Esophagus (tissue), 2 donors: ENCODE measurements at regions not wholly inside any gene's neighbourhood (a gene's known extent, or its start where the extent isn't known, plus 50 kb on each side); places are given as distances from the start of the nearest gene placed in this dataset.

Experiments
- H3K27ac ChIP-seq, 2 donors: one replicate each; pipeline ENCODE4 v1.5.1; 2013; ENCODE audit warnings: low read depth in 2 of 2, mild to moderate bottlenecking in 2 of 2, inconsistent platforms in 1 of 2, low read length in 1 of 2, moderate library complexity in 1 of 2
- H3K27me3 ChIP-seq, 2 donors: one replicate each; pipeline ENCODE4 v1.6.1; 2013; ENCODE audit warnings: low read length in 2 of 2, control low read depth in 1 of 2, mild to moderate bottlenecking in 1 of 2; ENCODE audit not compliant: insufficient read depth in 2 of 2, control insufficient read depth in 1 of 2
- H3K36me3 ChIP-seq, 2 donors: one replicate each; pipeline ENCODE4 v1.6.1; 2013; ENCODE audit warnings: low read length in 1 of 2; ENCODE audit not compliant: control insufficient read depth in 2 of 2, insufficient read depth in 2 of 2
- H3K4me1 ChIP-seq, 2 donors: one replicate each; pipeline ENCODE4 v1.6.1; 2013; ENCODE audit warnings: low read length in 1 of 2; ENCODE audit not compliant: control insufficient read depth in 2 of 2, insufficient read depth in 2 of 2
- H3K4me3 ChIP-seq, 2 donors: one replicate each; pipeline ENCODE4 v1.5.1; 2013; ENCODE audit warnings: low read length in 2 of 2, mild to moderate bottlenecking in 2 of 2, low read depth in 1 of 2, moderate library complexity in 1 of 2
- H3K9me3 ChIP-seq, 2 donors: one replicate each; pipeline ENCODE4 v1.6.1; 2013; ENCODE audit warnings: mild to moderate bottlenecking in 2 of 2, low read depth in 1 of 2, low read length in 1 of 2, moderate library complexity in 1 of 2; ENCODE audit not compliant: control insufficient read depth in 2 of 2, insufficient read depth in 1 of 2
- WGBS, 2 donors: extraction: QIAGEN DNeasy Blood & Tissue Kit; methylation state at CpG; one replicate each; pipeline ENCODE4 v1.1.7; 2013; 5-methylcytosine and 5-hydroxymethylcytosine counted together
- donor health status: healthy with polysubstance abuse.
- donor health status: Bipolar disorder and iron deficiency.

GRCh38 chr4:178671766-178672165 is 1229.5 kb upstream of the AGA start:
- WGBS, 2 donors = 79 to 85% methylated on average over 4 of the region's 4 CpGs
- H3K36me3 ChIP-seq = no peaks in the 10 kb centered on the region
- H3K27ac ChIP-seq = no peak overlapping the region
- no peaks in the 10 kb centered on the region for H3K4me1 ChIP-seq
- no peaks in the 10 kb centered on the region for H3K9me3 ChIP-seq
- no peaks in the 10 kb centered on the region for H3K27me3 ChIP-seq
- no peak overlapping the region for H3K4me3 ChIP-seq

GRCh38 chr4:178672512-178672911 is 1230.3 kb upstream of the AGA start:
- Histone ChIP-seq H3K36me3 (no peaks in the 10 kb centered on the region), H3K27me3 (no peaks in the 10 kb centered on the region), H3K4me1 (no peaks in the 10 kb centered on the region), H3K9me3 (no peaks in the 10 kb centered on the region), H3K27ac (no peak overlapping the region), H3K4me3 (no peak overlapping the region)
- 51 to 56% methylated on average over 1 of the region's 1 CpG for WGBS, 2 donors

DNA sequence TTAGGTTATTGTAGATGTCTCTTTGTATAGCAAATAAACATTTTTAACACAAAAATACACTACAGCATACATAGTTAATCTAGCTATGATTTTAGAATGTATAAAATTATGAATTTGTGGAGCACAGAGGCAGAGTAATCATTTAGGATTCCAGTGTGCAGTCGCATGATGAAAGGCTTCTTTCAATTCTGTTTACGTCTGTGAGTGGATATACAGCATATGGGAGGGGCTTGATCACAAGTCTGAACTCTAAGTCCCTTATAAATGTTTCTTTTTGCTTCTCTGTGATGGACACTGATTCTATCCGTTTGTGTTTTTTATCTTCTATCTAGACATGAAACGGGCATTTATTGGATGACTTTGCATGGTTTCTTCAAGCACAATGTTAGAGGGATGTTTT is 1239.6 kb upstream of the AGA start:
- 51 to 56% methylated on average over 4 of the region's 4 CpGs for WGBS, 2 donors
- H3K4me3 ChIP-seq = no peak overlapping the region
- H3K36me3 ChIP-seq = no peaks in the 10 kb centered on the region
- H3K27me3 ChIP-seq = no peaks in the 10 kb centered on the region
- no peaks in the 10 kb centered on the region for H3K4me1 ChIP-seq
- no peak overlapping the region for H3K27ac ChIP-seq
- H3K9me3 ChIP-seq = no peaks in the 10 kb centered on the region

DNA sequence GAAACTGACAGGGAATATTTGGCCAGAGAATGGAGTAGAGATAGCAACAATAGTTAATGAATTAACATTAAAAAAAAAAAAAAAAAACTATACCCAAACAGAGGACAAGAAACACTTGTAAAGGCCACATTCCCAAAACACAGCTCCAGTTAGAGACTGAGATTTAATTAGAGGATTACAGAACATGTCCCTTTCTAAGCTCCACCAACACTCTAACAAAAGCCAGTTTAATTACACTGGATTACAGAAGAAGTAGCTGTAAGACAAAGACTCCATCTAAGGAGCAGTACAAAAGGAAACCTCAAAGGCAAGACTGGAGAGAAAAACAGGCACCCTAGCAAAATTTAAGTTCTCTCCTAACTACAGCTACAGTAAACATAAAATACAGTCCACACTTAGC is 1247.7 kb upstream of the AGA start:
- no peak overlapping the region for H3K27ac ChIP-seq
- H3K27me3 ChIP-seq = no peaks in the 10 kb centered on the region
- H3K4me3 ChIP-seq = no peak overlapping the region
- H3K36me3 ChIP-seq = no peaks in the 10 kb centered on the region
- H3K9me3 ChIP-seq = no peaks in the 10 kb centered on the region
- H3K4me1 ChIP-seq = no peaks in the 10 kb centered on the region

DNA sequence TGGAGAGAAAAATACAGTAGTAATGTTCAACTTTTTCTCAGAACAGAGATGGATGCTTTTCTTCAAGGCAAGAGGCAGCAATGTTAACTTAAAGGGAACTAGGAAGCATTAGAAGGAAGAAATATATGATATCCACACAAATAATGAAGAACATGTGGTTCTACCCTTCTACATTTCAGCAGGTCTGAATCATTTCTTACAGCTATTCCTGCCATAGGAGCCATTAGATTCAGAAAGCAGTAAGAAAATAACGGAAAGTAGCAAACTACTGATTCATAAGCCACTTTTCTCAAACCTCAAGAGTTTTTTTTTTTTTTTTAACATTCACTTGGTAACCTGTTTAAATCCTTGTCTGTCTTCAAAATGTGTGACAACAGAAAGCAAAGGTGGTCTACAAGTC is 1251.6 kb upstream of the AGA start:
- Histone ChIP-seq H3K4me1 (no peaks in the 10 kb centered on the region), H3K27me3 (no peaks in the 10 kb centered on the region)
- 85 to 87% methylated on average over 1 of the region's 1 CpG for WGBS, 2 donors

DNA sequence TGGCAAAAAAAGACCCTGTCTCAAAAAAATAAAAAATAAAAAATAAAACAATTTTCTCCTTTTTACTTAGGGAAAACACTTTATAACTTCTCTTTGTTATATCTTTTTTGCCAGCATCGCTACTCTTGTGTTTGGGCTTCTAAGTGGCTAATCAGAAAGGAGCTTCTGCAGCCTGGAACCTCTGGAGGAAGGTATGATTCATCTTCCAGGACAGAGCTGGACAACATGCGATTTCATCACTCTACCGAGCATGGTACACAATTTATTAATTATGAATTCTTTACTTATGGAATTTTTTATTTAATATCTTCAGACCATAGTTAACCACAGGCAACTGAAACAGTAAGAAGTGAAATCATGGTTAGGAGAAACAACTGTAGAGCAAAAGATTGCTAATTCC is 1254.3 kb upstream of the AGA start:
- no peak overlapping the region for H3K4me3 ChIP-seq
- H3K36me3 ChIP-seq = no peaks in the 10 kb centered on the region
- H3K4me1 ChIP-seq = no peaks in the 10 kb centered on the region
- no peaks in the 10 kb centered on the region for H3K27me3 ChIP-seq
- 85 to 86% methylated on average over 3 of the region's 3 CpGs for WGBS, 2 donors
- no peak overlapping the region for H3K27ac ChIP-seq
- peaks cover 0 to 2% of the 10 kb centered on the region in 2 donors for H3K9me3 ChIP-seq

More for the DNA sequence above, 1251.6 kb upstream of the AGA start:
- no peaks in the 10 kb centered on the region for H3K9me3 ChIP-seq
- no peaks in the 10 kb centered on the region for H3K36me3 ChIP-seq
- H3K27ac ChIP-seq = no peak overlapping the region
- no peak overlapping the region for H3K4me3 ChIP-seq

DNA sequence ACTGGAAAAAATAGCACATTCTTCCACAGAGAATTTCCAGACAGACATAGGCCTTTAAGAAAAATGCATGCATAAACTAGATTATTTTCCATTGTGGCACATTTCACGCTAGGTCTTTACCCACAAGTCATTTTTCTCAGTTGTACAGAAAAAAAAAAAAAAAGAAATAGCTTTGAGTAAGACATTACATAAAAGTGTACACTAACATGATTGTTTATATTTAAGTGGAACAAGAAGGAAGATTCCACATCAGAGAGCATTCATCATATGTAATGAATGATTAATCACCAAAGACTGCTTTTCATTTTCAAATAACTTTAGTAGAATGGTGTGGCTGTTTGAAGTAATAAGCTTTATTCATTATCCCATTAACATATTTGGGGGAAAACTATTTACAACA is 1270.2 kb upstream of the AGA start:
- Histone ChIP-seq H3K27me3 (no peaks in the 10 kb centered on the region), H3K27ac (no peak overlapping the region), H3K4me3 (no peak overlapping the region), H3K4me1 (no peaks in the 10 kb centered on the region), H3K9me3 (peaks cover 0 to 4% of the 10 kb centered on the region in 2 donors), H3K36me3 (no peaks in the 10 kb centered on the region)
- WGBS, 2 donors = 67 to 70% methylated on average over 1 of the region's 1 CpG

- Histone ChIP-seq H3K36me3 (no peaks in the 10 kb centered on the region), H3K27ac (no peak overlapping the region), H3K9me3 (peaks cover 0 to 2% of the 10 kb centered on the region in 2 donors), H3K4me1 (no peaks in the 10 kb centered on the region), H3K4me3 (no peak overlapping the region), H3K27me3 (no peaks in the 10 kb centered on the region)
- WGBS, 2 donors = 82 to 84% methylated on average over 4 of the region's 4 CpGs
These were observed 1295.8 kb upstream of the AGA start for GRCh38 chr4:178738026-178738425.

GRCh38 chr4:178745203-178745602 is 1303.0 kb upstream of the AGA start:
- no peak overlapping the region for H3K4me3 ChIP-seq
- peaks cover 0 to 2% of the 10 kb centered on the region in 2 donors for H3K9me3 ChIP-seq
- H3K4me1 ChIP-seq = no peaks in the 10 kb centered on the region
- WGBS, 2 donors = 93 to 96% methylated on average over 1 of the region's 1 CpG
- H3K27ac ChIP-seq = no peak overlapping the region
- no peaks in the 10 kb centered on the region for H3K36me3 ChIP-seq
- no peaks in the 10 kb centered on the region for H3K27me3 ChIP-seq

DNA sequence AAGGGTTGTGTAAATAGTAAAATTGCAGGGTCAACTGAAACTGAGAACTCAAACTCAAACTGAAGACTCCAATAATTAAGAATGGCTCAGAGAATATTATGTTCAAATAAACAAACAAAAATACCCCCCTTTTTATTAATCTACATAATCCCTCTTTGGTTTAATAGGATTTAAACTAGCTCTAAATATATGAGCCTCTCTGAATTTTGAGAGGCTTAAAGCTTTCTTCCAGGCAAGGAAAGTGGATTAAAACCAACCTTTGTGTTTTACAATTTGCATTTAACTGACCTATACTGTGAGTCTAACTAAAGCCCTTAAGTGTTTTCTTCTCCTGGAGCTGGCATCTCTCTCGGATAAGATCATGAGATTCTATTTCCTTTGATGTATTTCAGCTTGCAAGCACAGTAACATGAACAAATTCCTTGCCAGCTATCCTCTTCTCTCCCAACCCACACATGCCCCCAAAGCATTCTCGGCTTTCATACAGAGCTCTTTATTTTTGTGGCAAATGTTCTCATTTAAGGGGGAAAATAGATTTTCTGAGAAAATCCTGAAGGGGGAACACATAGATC is 1310.8 kb upstream of the AGA start:
- Histone ChIP-seq H3K36me3 (no peaks in the 10 kb centered on the region), H3K4me1 (no peaks in the 10 kb centered on the region), H3K27ac (no peak overlapping the region), H3K9me3 (no peaks in the 10 kb centered on the region), H3K4me3 (no peak overlapping the region), H3K27me3 (no peaks in the 10 kb centered on the region)
- 21 to 28% methylated on average over 2 of the region's 2 CpGs for WGBS, 2 donors
